ENCODE measurements at regions not wholly inside any gene's neighbourhood (a gene's known extent, or its start where the extent isn't known, plus 50 kb on each side); places are given as distances from the start of the nearest gene placed in this dataset.

DNA sequence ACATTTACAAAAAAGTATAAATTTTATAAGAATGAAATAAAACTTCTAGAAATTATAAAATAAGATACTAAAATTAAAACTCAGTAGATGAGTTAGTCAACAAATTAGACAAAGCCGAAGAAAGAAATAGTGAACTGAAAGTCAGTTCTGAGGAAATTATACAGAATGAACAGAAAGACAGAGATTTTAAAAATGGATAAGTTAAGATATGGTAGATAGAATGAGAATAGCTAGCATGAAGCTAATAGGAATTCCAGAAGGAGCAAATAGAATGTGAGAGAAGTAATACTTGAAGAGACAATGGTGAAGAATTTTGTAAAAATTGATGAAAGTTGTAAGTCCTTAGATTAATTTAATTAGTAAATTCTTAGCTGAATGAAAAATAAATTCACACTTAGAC, 430.4 kb upstream of the RUNX1 start:
- no peak overlapping the region for H2BK15ac ChIP-seq (ENCODE audit: low read depth, low read length)
- no peak for DNase-seq
- H2BK12ac ChIP-seq (ENCODE audit: insufficient read length, low read depth, low read length): no peak overlapping the region
- no peak overlapping the region for H3K4me3 Mint-ChIP-seq
- no peak overlapping the region for H2AK5ac ChIP-seq (ENCODE audit: insufficient read length, low read length)
- H2BK20ac ChIP-seq (ENCODE audit: low read depth, low read length, poor library complexity, severe bottlenecking): no peak overlapping the region
- no peak overlapping the region for H3K27ac ChIP-seq (ENCODE audit: insufficient read length, low read depth, low read length)
- H3K79me2 ChIP-seq (ENCODE audit: insufficient read depth, low read length): no peaks in the 10 kb centered on the region
- no peak overlapping the region for H3K14ac ChIP-seq (ENCODE audit: insufficient read depth, low read length)
- no peaks in the 10 kb centered on the region for H3K27me3 ChIP-seq (ENCODE audit: insufficient read depth, low read length)
- no peaks in the 10 kb centered on the region for H4K20me1 ChIP-seq (ENCODE audit: control insufficient read depth, insufficient read depth, insufficient read length)
- no peak overlapping the region for H3K18ac ChIP-seq (ENCODE audit: insufficient read length, low read depth, low read length)
- peaks cover 9 to 23% (median 12%) of the 10 kb centered on the region in 3 experiments for H3K36me3 Mint-ChIP-seq (ENCODE audit: insufficient read depth in 1 of 3, low read depth in 3 of 3)
- H3K23me2 ChIP-seq (ENCODE audit: insufficient read length, low read depth, low read length, poor library complexity, severe bottlenecking): no peaks in the 10 kb centered on the region
- no CpG with 5 or more reads among the region's 1 CpG for WGBS (ENCODE audit: extremely low coverage, insufficient read length, low lambda C conversion rate)
- H3K4ac ChIP-seq (ENCODE audit: low read depth, low read length): no peak overlapping the region
- H4K5ac ChIP-seq (ENCODE audit: insufficient read length, low read depth, low read length): no peak overlapping the region
- no peaks in the 10 kb centered on the region for H3K27me3 Mint-ChIP-seq (ENCODE audit: low read depth)
- H2BK120ac ChIP-seq (ENCODE audit: low read depth, low read length, poor library complexity, severe bottlenecking): no peak overlapping the region
- no peak overlapping the region for H3K23ac ChIP-seq (ENCODE audit: insufficient read length, low read depth, low read length)
- no peak overlapping the region for H2BK5ac ChIP-seq (ENCODE audit: insufficient read length, low read length)
- no peak overlapping the region for H3K4me2 ChIP-seq (ENCODE audit: insufficient read depth, insufficient read length, low read length)
- H3K4me1 Mint-ChIP-seq: peaks cover 19 to 25% of the 10 kb centered on the region in 2 experiments
- H3K56ac ChIP-seq (ENCODE audit: insufficient read length, low read depth, low read length): no peak overlapping the region
- no peak overlapping the region for H3K27ac Mint-ChIP-seq
- H2AFZ ChIP-seq (ENCODE audit: low read length): no peak overlapping the region
- no peaks in the 10 kb centered on the region for H3K9me3 ChIP-seq (ENCODE audit: control insufficient read depth, low read depth, low read length)
- H3K4me1 ChIP-seq (ENCODE audit: insufficient read depth, low read length): peaks cover 4% of the 10 kb centered on the region; the same call in 1 of the 2 replicates
- no peak overlapping the region for H3K9ac ChIP-seq (ENCODE audit: extremely low read depth, insufficient read length, low read length)
- H3K9me3 Mint-ChIP-seq: peaks cover 22 to 24% of the 10 kb centered on the region in 2 experiments
- TF ChIP-seq, protein P1, sequence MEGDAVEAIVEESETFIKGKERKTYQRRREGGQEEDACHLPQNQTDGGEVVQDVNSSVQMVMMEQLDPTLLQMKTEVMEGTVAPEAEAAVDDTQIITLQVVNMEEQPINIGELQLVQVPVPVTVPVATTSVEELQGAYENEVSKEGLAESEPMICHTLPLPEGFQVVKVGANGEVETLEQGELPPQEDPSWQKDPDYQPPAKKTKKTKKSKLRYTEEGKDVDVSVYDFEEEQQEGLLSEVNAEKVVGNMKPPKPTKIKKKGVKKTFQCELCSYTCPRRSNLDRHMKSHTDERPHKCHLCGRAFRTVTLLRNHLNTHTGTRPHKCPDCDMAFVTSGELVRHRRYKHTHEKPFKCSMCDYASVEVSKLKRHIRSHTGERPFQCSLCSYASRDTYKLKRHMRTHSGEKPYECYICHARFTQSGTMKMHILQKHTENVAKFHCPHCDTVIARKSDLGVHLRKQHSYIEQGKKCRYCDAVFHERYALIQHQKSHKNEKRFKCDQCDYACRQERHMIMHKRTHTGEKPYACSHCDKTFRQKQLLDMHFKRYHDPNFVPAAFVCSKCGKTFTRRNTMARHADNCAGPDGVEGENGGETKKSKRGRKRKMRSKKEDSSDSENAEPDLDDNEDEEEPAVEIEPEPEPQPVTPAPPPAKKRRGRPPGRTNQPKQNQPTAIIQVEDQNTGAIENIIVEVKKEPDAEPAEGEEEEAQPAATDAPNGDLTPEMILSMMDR (conservative IDR thresholded peaks at IDR 0.05): no peak
- H3T11ph ChIP-seq (ENCODE audit: low read length): no peak overlapping the region
- H4K91ac ChIP-seq (ENCODE audit: insufficient read length, low read depth, low read length): no peak overlapping the region
- H3K79me1 ChIP-seq (ENCODE audit: insufficient read depth, low read depth, low read length, poor library complexity, severe bottlenecking): no peaks in the 10 kb centered on the region
- H4K8ac ChIP-seq (replicated peaks; ENCODE audit: insufficient read length, low read depth, low read length): no peak overlapping the region

All from H9 (cell line).